NB4 (cell line): ENCODE measurements at regions not wholly inside any gene's neighbourhood (a gene's known extent, or its start where the extent isn't known, plus 50 kb on each side); places are given as distances from the start of the nearest gene placed in this dataset.
A peak's percentile ranks its signal among the peaks of the same experiment; 100 is the strongest.

ENCODE experiments used
- MAX ChIP-seq: IDR thresholded peaks from 2 replicates; pipeline ENCODE4 v1.6.1; 2011; ENCODE audit warnings: low read depth, low read length
- POLR2A ChIP-seq: IDR thresholded peaks from 2 replicates; pipeline ENCODE4 v1.6.1; 2011; ENCODE audit warnings: mild to moderate bottlenecking; ENCODE audit not compliant: insufficient read length; ENCODE audit errors: extremely low read depth
- TF ChIP-seq, protein P1 (sequence below): IDR thresholded peaks from one replicate; pipeline ENCODE4 v1.5.1; 2012; ENCODE audit warnings: low read depth, low read length

DNA sequence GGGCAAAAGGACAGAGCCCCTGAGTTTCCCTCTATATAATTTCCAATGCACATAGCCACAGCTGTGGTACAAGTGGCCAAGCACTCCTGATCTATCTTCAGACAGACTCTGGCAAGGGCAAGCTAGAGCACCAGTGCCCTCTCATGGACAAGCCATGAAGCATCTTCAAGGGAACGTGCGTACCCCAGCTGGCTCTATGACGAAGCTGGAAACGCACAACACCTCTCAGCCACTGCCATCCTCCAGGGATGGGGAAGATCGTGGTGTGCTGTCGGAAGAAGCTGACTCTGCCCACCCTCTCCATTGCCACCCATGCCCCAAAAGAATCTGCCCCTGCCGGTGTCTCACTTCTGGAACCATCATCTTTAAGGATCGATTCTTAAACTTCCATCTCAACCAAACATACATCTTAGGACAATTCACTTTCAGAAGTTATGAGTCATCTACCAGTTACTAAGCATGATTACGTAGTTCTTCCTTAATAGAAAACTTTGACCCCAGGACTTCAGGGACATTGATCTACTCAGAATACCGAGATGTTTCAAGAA lies 482.9 kb downstream of the AGTPBP1 start:
- TF ChIP-seq, protein P1, sequence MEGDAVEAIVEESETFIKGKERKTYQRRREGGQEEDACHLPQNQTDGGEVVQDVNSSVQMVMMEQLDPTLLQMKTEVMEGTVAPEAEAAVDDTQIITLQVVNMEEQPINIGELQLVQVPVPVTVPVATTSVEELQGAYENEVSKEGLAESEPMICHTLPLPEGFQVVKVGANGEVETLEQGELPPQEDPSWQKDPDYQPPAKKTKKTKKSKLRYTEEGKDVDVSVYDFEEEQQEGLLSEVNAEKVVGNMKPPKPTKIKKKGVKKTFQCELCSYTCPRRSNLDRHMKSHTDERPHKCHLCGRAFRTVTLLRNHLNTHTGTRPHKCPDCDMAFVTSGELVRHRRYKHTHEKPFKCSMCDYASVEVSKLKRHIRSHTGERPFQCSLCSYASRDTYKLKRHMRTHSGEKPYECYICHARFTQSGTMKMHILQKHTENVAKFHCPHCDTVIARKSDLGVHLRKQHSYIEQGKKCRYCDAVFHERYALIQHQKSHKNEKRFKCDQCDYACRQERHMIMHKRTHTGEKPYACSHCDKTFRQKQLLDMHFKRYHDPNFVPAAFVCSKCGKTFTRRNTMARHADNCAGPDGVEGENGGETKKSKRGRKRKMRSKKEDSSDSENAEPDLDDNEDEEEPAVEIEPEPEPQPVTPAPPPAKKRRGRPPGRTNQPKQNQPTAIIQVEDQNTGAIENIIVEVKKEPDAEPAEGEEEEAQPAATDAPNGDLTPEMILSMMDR, result peak; percentile 60
- TF ChIP-seq POLR2A (no peak), MAX (no peak; the same call in 1 of the 2 replicates)
